ENCODE measurements at regions not wholly inside any gene's neighbourhood (a gene's known extent, or its start where the extent isn't known, plus 50 kb on each side); places are given as distances from the start of the nearest gene placed in this dataset.

- H3K9me3 Mint-ChIP-seq = no peaks in the 10 kb centered on the region
- H3K4me2 ChIP-seq = peak overlapping the region; percentile 11; the same call in 1 of the 2 replicates
- H3K4me1 Mint-ChIP-seq = peaks cover 47% of the 10 kb centered on the region
Measured at GRCh38 chr3:72428803-72429202, 419.4 kb downstream of the SHQ1 start.

More at GRCh38 chr3:72428803-72429202, 419.4 kb downstream of the SHQ1 start:
- H3K4me1 ChIP-seq (ENCODE audit: insufficient read depth) = peaks cover 43% of the 10 kb centered on the region
- H3K27me3 Mint-ChIP-seq (ENCODE audit: insufficient read depth, low read depth, poor library complexity) = peaks cover 1% of the 10 kb centered on the region
- H3K27me3 ChIP-seq (ENCODE audit: insufficient read depth) = no peaks in the 10 kb centered on the region
- H3F3A ChIP-seq (replicated peaks; ENCODE audit: low read depth) = no peaks in the 10 kb centered on the region
- no peak overlapping the region for H2AFZ ChIP-seq
- ATAC-seq (peak; percentile 55), DNase-seq (ENCODE audit: low spot score) (no peak)
- H3K4me3 ChIP-seq = 0 out of 2 replicates have a peak overlapping the region, but pooled peaks have one; percentile 8
- H3K27ac Mint-ChIP-seq = no peak overlapping the region
- H3K4me3 Mint-ChIP-seq = no peak overlapping the region
- H3K9me2 ChIP-seq (ENCODE audit: insufficient read depth) = no peaks in the 10 kb centered on the region
- peak overlapping the region; percentile 55; the same call in 1 of the 2 replicates for H3K27ac ChIP-seq (ENCODE audit: low read depth)
- H3K36me3 Mint-ChIP-seq (ENCODE audit: low read depth) = no peaks in the 10 kb centered on the region; the same call in 2 of the 3 replicates
- H3K36me3 ChIP-seq (ENCODE audit: insufficient read depth) = no peaks in the 10 kb centered on the region
- TF ChIP-seq CREB1 (CRISPR knock-in tag; IDR thresholded peaks at IDR 0.05; ENCODE audit: low read depth) = no peak
- TF ChIP-seq ZNF331 (CRISPR knock-in tag; IDR thresholded peaks at IDR 0.05; ENCODE audit: low read depth) = no peak
- TF ChIP-seq, protein P1, sequence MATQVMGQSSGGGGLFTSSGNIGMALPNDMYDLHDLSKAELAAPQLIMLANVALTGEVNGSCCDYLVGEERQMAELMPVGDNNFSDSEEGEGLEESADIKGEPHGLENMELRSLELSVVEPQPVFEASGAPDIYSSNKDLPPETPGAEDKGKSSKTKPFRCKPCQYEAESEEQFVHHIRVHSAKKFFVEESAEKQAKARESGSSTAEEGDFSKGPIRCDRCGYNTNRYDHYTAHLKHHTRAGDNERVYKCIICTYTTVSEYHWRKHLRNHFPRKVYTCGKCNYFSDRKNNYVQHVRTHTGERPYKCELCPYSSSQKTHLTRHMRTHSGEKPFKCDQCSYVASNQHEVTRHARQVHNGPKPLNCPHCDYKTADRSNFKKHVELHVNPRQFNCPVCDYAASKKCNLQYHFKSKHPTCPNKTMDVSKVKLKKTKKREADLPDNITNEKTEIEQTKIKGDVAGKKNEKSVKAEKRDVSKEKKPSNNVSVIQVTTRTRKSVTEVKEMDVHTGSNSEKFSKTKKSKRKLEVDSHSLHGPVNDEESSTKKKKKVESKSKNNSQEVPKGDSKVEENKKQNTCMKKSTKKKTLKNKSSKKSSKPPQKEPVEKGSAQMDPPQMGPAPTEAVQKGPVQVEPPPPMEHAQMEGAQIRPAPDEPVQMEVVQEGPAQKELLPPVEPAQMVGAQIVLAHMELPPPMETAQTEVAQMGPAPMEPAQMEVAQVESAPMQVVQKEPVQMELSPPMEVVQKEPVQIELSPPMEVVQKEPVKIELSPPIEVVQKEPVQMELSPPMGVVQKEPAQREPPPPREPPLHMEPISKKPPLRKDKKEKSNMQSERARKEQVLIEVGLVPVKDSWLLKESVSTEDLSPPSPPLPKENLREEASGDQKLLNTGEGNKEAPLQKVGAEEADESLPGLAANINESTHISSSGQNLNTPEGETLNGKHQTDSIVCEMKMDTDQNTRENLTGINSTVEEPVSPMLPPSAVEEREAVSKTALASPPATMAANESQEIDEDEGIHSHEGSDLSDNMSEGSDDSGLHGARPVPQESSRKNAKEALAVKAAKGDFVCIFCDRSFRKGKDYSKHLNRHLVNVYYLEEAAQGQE (IDR thresholded peaks at IDR 0.05; ENCODE audit: unreplicated experiment) = no peak
- TF ChIP-seq, protein P2, sequence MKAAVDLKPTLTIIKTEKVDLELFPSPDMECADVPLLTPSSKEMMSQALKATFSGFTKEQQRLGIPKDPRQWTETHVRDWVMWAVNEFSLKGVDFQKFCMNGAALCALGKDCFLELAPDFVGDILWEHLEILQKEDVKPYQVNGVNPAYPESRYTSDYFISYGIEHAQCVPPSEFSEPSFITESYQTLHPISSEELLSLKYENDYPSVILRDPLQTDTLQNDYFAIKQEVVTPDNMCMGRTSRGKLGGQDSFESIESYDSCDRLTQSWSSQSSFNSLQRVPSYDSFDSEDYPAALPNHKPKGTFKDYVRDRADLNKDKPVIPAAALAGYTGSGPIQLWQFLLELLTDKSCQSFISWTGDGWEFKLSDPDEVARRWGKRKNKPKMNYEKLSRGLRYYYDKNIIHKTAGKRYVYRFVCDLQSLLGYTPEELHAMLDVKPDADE (IDR thresholded peaks at IDR 0.05) = no peak
- no peak for TF ChIP-seq NANOG (IDR thresholded peaks at IDR 0.05; ENCODE audit: borderline replicate concordance)
- TF ChIP-seq STAT1 (IDR thresholded peaks at IDR 0.05; ENCODE audit: unreplicated experiment) = no peak
- TF ChIP-seq JUNB (IDR thresholded peaks at IDR 0.05; ENCODE audit: unreplicated experiment) = no peak
- no peak for TF ChIP-seq EZH2 (IDR thresholded peaks at IDR 0.05; ENCODE audit: low read depth, unreplicated experiment)
- TF ChIP-seq CTCF (conservative IDR thresholded peaks at IDR 0.05; ENCODE audit: low read depth in 2 of 2) = no peak
- TF ChIP-seq ZNF114 (CRISPR knock-in tag; IDR thresholded peaks at IDR 0.05) = no peak
- TF ChIP-seq POLR2AphosphoS5 (IDR thresholded peaks at IDR 0.05; ENCODE audit: low read depth) = no peak
- TF ChIP-seq EZH2phosphoT487 (IDR thresholded peaks at IDR 0.05; ENCODE audit: unreplicated experiment) = no peak
- no peak for TF ChIP-seq ZNF462 (CRISPR knock-in tag; IDR thresholded peaks at IDR 0.05)
- peaks cover 98% of the 10 kb centered on the region for H3K79me2 ChIP-seq (replicated peaks; ENCODE audit: insufficient read depth)
- peaks cover 76% of the 10 kb centered on the region for H4K20me1 ChIP-seq (replicated peaks; ENCODE audit: insufficient read depth)
